ENCODE measurements at regions not wholly inside any gene's neighbourhood (a gene's known extent, or its start where the extent isn't known, plus 50 kb on each side); places are given as distances from the start of the nearest gene placed in this dataset.

GRCh38 chr5:124796495-124796894 lies 50.1 kb upstream of the ZNF608 start:
- Mint-ChIP-seq H3K36me3 (no peaks in the 10 kb centered on the region), H3K27ac (no peak overlapping the region), H3K9me3 (peaks cover 0 to 3% (median 0%) of the 10 kb centered on the region in 3 donors), H3K27me3 (no peaks in the 10 kb centered on the region), H3K4me1 (no peaks in the 10 kb centered on the region), H3K4me3 (no peak overlapping the region)
- Histone ChIP-seq H3K27ac (ENCODE audit: low read length) (no peak overlapping the region), H3K36me3 (ENCODE audit: control insufficient read depth in 2 of 2, extremely low read depth in 1 of 2, insufficient read depth in 1 of 2, low read length in 1 of 2) (no peaks in the 10 kb centered on the region), H3K27me3 (replicated peaks in 1 of 2; ENCODE audit: control insufficient read depth in 2 of 2, extremely low read depth in 1 of 2, insufficient read depth in 2 of 2, low read length in 1 of 2) (peaks cover 0 to 3% of the 10 kb centered on the region in 2 experiments), H3K4me3 (ENCODE audit: control insufficient read depth in 1 of 2, extremely low read depth in 1 of 2, low read length in 1 of 2) (no peak overlapping the region), H3K4me1 (ENCODE audit: control insufficient read depth in 1 of 2, extremely low read depth in 1 of 2, insufficient read depth in 2 of 2, low read length in 2 of 2) (no peaks in the 10 kb centered on the region), H3K9me3 (no peaks in the 10 kb centered on the region)
- ATAC-seq (replicated peaks in 1 of 4) (no peak), DNase-seq (no peak)
- ChIA-PET POLR2A (interaction anchor here in 1 of 2 donors (0.6 kb wide), 1 partner anchor 59 kb away, joined by 3 read pairs; no protein-coding TSS in a partner anchor), CTCF (interaction anchor here in 1 of 2 donors (0.6 kb wide), 1 partner anchor 500 kb away, joined by 4 read pairs; no protein-coding TSS in a partner anchor)

- DNase-seq, result no peak
- Histone ChIP-seq H3K27ac (ENCODE audit: low read length) (no peak overlapping the region), H3K9me3 (no peaks in the 10 kb centered on the region), H3K27me3 (replicated peaks in 1 of 2; ENCODE audit: control insufficient read depth in 2 of 2, extremely low read depth in 1 of 2, insufficient read depth in 2 of 2, low read length in 1 of 2) (peaks cover 0 to 3% of the 10 kb centered on the region in 2 experiments), H3K4me1 (ENCODE audit: control insufficient read depth in 1 of 2, extremely low read depth in 1 of 2, insufficient read depth in 2 of 2, low read length in 2 of 2) (no peaks in the 10 kb centered on the region), H3K36me3 (ENCODE audit: control insufficient read depth in 2 of 2, extremely low read depth in 1 of 2, insufficient read depth in 1 of 2, low read length in 1 of 2) (no peaks in the 10 kb centered on the region), H3K4me3 (ENCODE audit: control insufficient read depth in 1 of 2, extremely low read depth in 1 of 2, low read length in 1 of 2) (no peak overlapping the region)
- no peak for ATAC-seq (replicated peaks in 1 of 4)
- Mint-ChIP-seq H3K9me3 (peaks cover 0 to 3% (median 0%) of the 10 kb centered on the region in 3 donors), H3K27me3 (no peaks in the 10 kb centered on the region), H3K4me1 (no peaks in the 10 kb centered on the region), H3K36me3 (no peaks in the 10 kb centered on the region), H3K27ac (no peak overlapping the region), H3K4me3 (no peak overlapping the region)
- WGBS (ENCODE audit: insufficient coverage), result 96% methylated on average over 7 of the region's 12 CpGs
- POLR2A ChIA-PET, result no interaction called here
- CTCF ChIA-PET, result no interaction called here
These were observed 51.2 kb upstream of the ZNF608 start for GRCh38 chr5:124797665-124798087.

- WGBS (ENCODE audit: insufficient coverage), result no CpG with 5 or more reads among the region's 3 CpGs
- ATAC-seq (replicated peaks in 1 of 4), result no peak
- Mint-ChIP-seq H3K27me3 (no peaks in the 10 kb centered on the region), H3K4me3 (no peak overlapping the region), H3K9me3 (peaks cover 0 to 3% (median 0%) of the 10 kb centered on the region in 3 donors), H3K4me1 (no peaks in the 10 kb centered on the region), H3K36me3 (no peaks in the 10 kb centered on the region), H3K27ac (no peak overlapping the region)
- Histone ChIP-seq H3K27me3 (replicated peaks in 1 of 2; ENCODE audit: control insufficient read depth in 2 of 2, extremely low read depth in 1 of 2, insufficient read depth in 2 of 2, low read length in 1 of 2) (peaks cover 0 to 3% of the 10 kb centered on the region in 2 experiments), H3K9me3 (no peaks in the 10 kb centered on the region), H3K27ac (ENCODE audit: low read length) (no peak overlapping the region), H3K4me3 (ENCODE audit: control insufficient read depth in 1 of 2, extremely low read depth in 1 of 2, low read length in 1 of 2) (no peak overlapping the region), H3K4me1 (ENCODE audit: control insufficient read depth in 1 of 2, extremely low read depth in 1 of 2, insufficient read depth in 2 of 2, low read length in 2 of 2) (no peaks in the 10 kb centered on the region), H3K36me3 (ENCODE audit: control insufficient read depth in 2 of 2, extremely low read depth in 1 of 2, insufficient read depth in 1 of 2, low read length in 1 of 2) (no peaks in the 10 kb centered on the region)
- ChIA-PET POLR2A (interaction anchor here in 1 of 2 donors (0.5 kb wide), 1 partner anchor 63 kb away, joined by 3 read pairs; no protein-coding TSS in a partner anchor), CTCF (no interaction called here)
- DNase-seq, result no peak
These were observed 52.5 kb upstream of the ZNF608 start for GRCh38 chr5:124798890-124799289.

- WGBS (ENCODE audit: insufficient coverage), result 70% methylated on average over 2 of the region's 3 CpGs
- no peak for DNase-seq
- CTCF ChIA-PET, result no interaction called here
These were observed 55.1 kb upstream of the ZNF608 start for GRCh38 chr5:124801551-124801950.

GRCh38 chr5:124803617-124804323 lies 57.3 kb upstream of the ZNF608 start:
- no peak overlapping the region for H3K4me3 ChIP-seq (ENCODE audit: control insufficient read depth in 1 of 2, extremely low read depth in 1 of 2, low read length in 1 of 2)
- no peaks in the 10 kb centered on the region for H3K27me3 ChIP-seq (replicated peaks in 1 of 2; ENCODE audit: control insufficient read depth in 2 of 2, extremely low read depth in 1 of 2, insufficient read depth in 2 of 2, low read length in 1 of 2)
- no peaks in the 10 kb centered on the region for H3K36me3 ChIP-seq (ENCODE audit: control insufficient read depth in 2 of 2, extremely low read depth in 1 of 2, insufficient read depth in 1 of 2, low read length in 1 of 2)
- CTCF ChIA-PET, result no interaction called here
- WGBS (ENCODE audit: insufficient coverage), result no CpG with 5 or more reads among the region's 3 CpGs
- H3K4me1 Mint-ChIP-seq, result no peaks in the 10 kb centered on the region
- peaks cover 0 to 3% (median 0%) of the 10 kb centered on the region in 3 donors for H3K9me3 Mint-ChIP-seq
- no peak overlapping the region for H3K27ac Mint-ChIP-seq
- H3K4me1 ChIP-seq (ENCODE audit: control insufficient read depth in 1 of 2, extremely low read depth in 1 of 2, insufficient read depth in 2 of 2, low read length in 2 of 2), result no peaks in the 10 kb centered on the region
- POLR2A ChIA-PET, result no interaction called here
- H3K9me3 ChIP-seq, result no peaks in the 10 kb centered on the region
- no peak overlapping the region for H3K27ac ChIP-seq (ENCODE audit: low read length)
- DNase-seq, result no peak
- H3K27me3 Mint-ChIP-seq, result no peaks in the 10 kb centered on the region
- H3K4me3 Mint-ChIP-seq, result no peak overlapping the region
- no peak for ATAC-seq (replicated peaks in 1 of 4)
- H3K36me3 Mint-ChIP-seq, result no peaks in the 10 kb centered on the region

More at GRCh38 chr5:124801551-124801950, 55.1 kb upstream of the ZNF608 start:
- Histone ChIP-seq H3K36me3 (ENCODE audit: control insufficient read depth in 2 of 2, extremely low read depth in 1 of 2, insufficient read depth in 1 of 2, low read length in 1 of 2) (no peaks in the 10 kb centered on the region), H3K27me3 (replicated peaks in 1 of 2; ENCODE audit: control insufficient read depth in 2 of 2, extremely low read depth in 1 of 2, insufficient read depth in 2 of 2, low read length in 1 of 2) (peaks cover 0 to 3% of the 10 kb centered on the region in 2 experiments), H3K4me3 (ENCODE audit: control insufficient read depth in 1 of 2, extremely low read depth in 1 of 2, low read length in 1 of 2) (no peak overlapping the region), H3K9me3 (no peaks in the 10 kb centered on the region), H3K4me1 (ENCODE audit: control insufficient read depth in 1 of 2, extremely low read depth in 1 of 2, insufficient read depth in 2 of 2, low read length in 2 of 2) (no peaks in the 10 kb centered on the region), H3K27ac (ENCODE audit: low read length) (no peak overlapping the region)
- ATAC-seq (replicated peaks in 1 of 4), result no peak
- Mint-ChIP-seq H3K27ac (no peak overlapping the region), H3K4me1 (no peaks in the 10 kb centered on the region), H3K27me3 (no peaks in the 10 kb centered on the region), H3K9me3 (peaks cover 0 to 3% (median 0%) of the 10 kb centered on the region in 3 donors), H3K36me3 (no peaks in the 10 kb centered on the region), H3K4me3 (no peak overlapping the region)
- POLR2A ChIA-PET, result no interaction called here

- no peaks in the 10 kb centered on the region for H3K36me3 Mint-ChIP-seq
- ATAC-seq (replicated peaks in 1 of 4) (no peak), DNase-seq (no peak)
- Histone ChIP-seq H3K36me3 (ENCODE audit: control insufficient read depth in 2 of 2, extremely low read depth in 1 of 2, insufficient read depth in 1 of 2, low read length in 1 of 2) (no peaks in the 10 kb centered on the region), H3K9me3 (no peaks in the 10 kb centered on the region), H3K27ac (ENCODE audit: low read length) (no peak overlapping the region), H3K27me3 (replicated peaks in 1 of 2; ENCODE audit: control insufficient read depth in 2 of 2, extremely low read depth in 1 of 2, insufficient read depth in 2 of 2, low read length in 1 of 2) (no peaks in the 10 kb centered on the region), H3K4me1 (ENCODE audit: control insufficient read depth in 1 of 2, extremely low read depth in 1 of 2, insufficient read depth in 2 of 2, low read length in 2 of 2) (no peaks in the 10 kb centered on the region), H3K4me3 (ENCODE audit: control insufficient read depth in 1 of 2, extremely low read depth in 1 of 2, low read length in 1 of 2) (no peak overlapping the region)
- ChIA-PET CTCF (no interaction called here), POLR2A (no interaction called here)
- WGBS (ENCODE audit: insufficient coverage), result no CpG with 5 or more reads among the region's 1 CpG
- no peaks in the 10 kb centered on the region for H3K4me1 Mint-ChIP-seq
- peaks cover 0 to under 1% (median 0%) of the 10 kb centered on the region in 3 donors for H3K9me3 Mint-ChIP-seq
- no peak overlapping the region for H3K4me3 Mint-ChIP-seq
- H3K27me3 Mint-ChIP-seq, result no peaks in the 10 kb centered on the region
- no peak overlapping the region for H3K27ac Mint-ChIP-seq
These were observed 59.6 kb upstream of the ZNF608 start for GRCh38 chr5:124806026-124806372.

Data from T-cell (primary cell).